Keratinocyte (primary cell): ENCODE measurements at regions not wholly inside any gene's neighbourhood (a gene's known extent, or its start where the extent isn't known, plus 50 kb on each side); places are given as distances from the start of the nearest gene placed in this dataset.

Experiments used
- DNase-seq: peaks from one replicate; pipeline ENCODE4 v3.0.0-alpha.2; 2011; ENCODE audit warnings: low read depth, missing footprints, low spot score
- FAIRE-seq: peaks from 2 replicates; lab custom pipeline; 2011; peaks lifted over from hg19 to GRCh38; lab: Jason Lieb, UNC
- H2AFZ ChIP-seq: 2 replicates; pipeline ENCODE4 v1.6.0; 2012; ENCODE audit warnings: low read length, control low read depth, inconsistent platforms; ENCODE audit not compliant: control insufficient read depth
- H3K27ac ChIP-seq: 2 replicates; pipeline ENCODE4 v1.5.1; 2011; ENCODE audit warnings: low read length; ENCODE audit not compliant: control insufficient read depth, insufficient read depth
- H3K27me3 ChIP-seq: 3 replicates; pipeline ENCODE4 v1.6.0; 2011; ENCODE audit warnings: low read length; ENCODE audit not compliant: control insufficient read depth, insufficient read depth; ENCODE audit errors: extremely low read depth
- H3K36me3 ChIP-seq, 2 experiments: 2 replicates in 1 of 2; 3 replicates in 1 of 2; pipeline ENCODE4 v1.5.1; 2011; ENCODE audit warnings: low read length in 2 of 2, mild to moderate bottlenecking in 1 of 2; ENCODE audit not compliant: control insufficient read depth in 2 of 2, insufficient read depth in 2 of 2; ENCODE audit errors: extremely low read depth in 1 of 2
- H3K4me1 ChIP-seq: 3 replicates; pipeline ENCODE4 v1.5.1; 2011; ENCODE audit warnings: low read length; ENCODE audit not compliant: control insufficient read depth, insufficient read depth; ENCODE audit errors: extremely low read depth
- H3K4me2 ChIP-seq: 3 replicates; pipeline ENCODE4 v1.6.0; 2011; ENCODE audit warnings: low read depth, low read length; ENCODE audit not compliant: control insufficient read depth, insufficient read depth; ENCODE audit errors: extremely low read depth
- H3K4me3 ChIP-seq, 3 experiments: fragments of 200-600 bp in 1 of 3; sonication (generic) in 1 of 3; 2 replicates in 2 of 3; 3 replicates in 1 of 3; pipeline ENCODE4 v1.5.1; 2011 to 2016; ENCODE audit warnings: low read length in 3 of 3, mild to moderate bottlenecking in 3 of 3, control low read depth in 2 of 3, inconsistent platforms in 1 of 3, low read depth in 1 of 3, mixed read lengths in 1 of 3, mixed run types in 1 of 3, moderate library complexity in 1 of 3; ENCODE audit not compliant: control insufficient read depth in 2 of 3, insufficient read depth in 2 of 3; ENCODE audit errors: extremely low read depth in 1 of 3
- H3K79me2 ChIP-seq: 2 replicates; pipeline ENCODE4 v1.6.0; 2012; ENCODE audit warnings: low read length; ENCODE audit not compliant: control insufficient read depth, insufficient read depth
- H3K9ac ChIP-seq: 3 replicates; pipeline ENCODE4 v1.6.0; 2011; ENCODE audit warnings: low read length; ENCODE audit not compliant: control insufficient read depth, insufficient read depth; ENCODE audit errors: extremely low read depth
- H3K9me1 ChIP-seq: 3 replicates; pipeline ENCODE4 v1.6.0; 2011; ENCODE audit warnings: low read length; ENCODE audit not compliant: control insufficient read depth, insufficient read depth; ENCODE audit errors: extremely low read depth
- H3K9me3 ChIP-seq: 2 replicates; pipeline ENCODE4 v1.5.1; 2012; ENCODE audit warnings: low read depth, low read length; ENCODE audit not compliant: control insufficient read depth
- H4K20me1 ChIP-seq: 3 replicates; pipeline ENCODE4 v1.6.0; 2011; ENCODE audit warnings: low read length; ENCODE audit not compliant: control insufficient read depth, insufficient read depth; ENCODE audit errors: extremely low read depth
- CTCF ChIP-seq, 3 experiments: IDR thresholded peaks in 1 of 3; conservative IDR thresholded peaks in 1 of 3; optimal IDR thresholded peaks in 1 of 3; 2 replicates in 2 of 3; 3 replicates in 1 of 3; pipeline versions ENCODE3 to v1.5.1; 2011; ENCODE audit warnings: low read length in 3 of 3, mild to moderate bottlenecking in 3 of 3, moderate library complexity in 2 of 3, control low read depth in 1 of 3, inconsistent platforms in 1 of 3; ENCODE audit not compliant: insufficient read depth in 2 of 3; ENCODE audit errors: extremely low read depth in 1 of 3
- EZH2 ChIP-seq: IDR thresholded peaks from one replicate; pipeline ENCODE4 v1.6.1; 2012; ENCODE audit warnings: inconsistent platforms, mild to moderate bottlenecking, low read length, moderate library complexity
- dilution Hi-C: fragments of 300-500 bp; cut with MboI; formaldehyde crosslinking; loops from one replicate; pipeline ENCODE4 v1.7.0; 2020; ENCODE audit warnings: low sequenced_read_pairs; ENCODE audit not compliant: extremely low pct_ligation_motif_present

GRCh38 chr2:111667001-111667400 lies 217.0 kb downstream of the ANAPC1 start:
- DNase-seq (no peak), FAIRE-seq (no peak)
- H3K4me3 ChIP-seq = no peak overlapping the region
- H3K4me1 ChIP-seq = peaks cover 14% of the 10 kb centered on the region
- dilution Hi-C loops = no loop called here
- no peak overlapping the region for H3K4me2 ChIP-seq
- H3K9me1 ChIP-seq = peaks cover 2% of the 10 kb centered on the region
- TF ChIP-seq CTCF (optimal IDR thresholded peaks at IDR 0.05 in 1 of 3, IDR thresholded peaks at IDR 0.05 in 1 of 3, conservative IDR thresholded peaks at IDR 0.05 in 1 of 3; ENCODE audit: extremely low read depth in 1 of 3, insufficient read depth in 2 of 3, low read length in 3 of 3) = no peak
- no peak for TF ChIP-seq EZH2
- H3K27me3 ChIP-seq = no peaks in the 10 kb centered on the region
- H4K20me1 ChIP-seq = no peaks in the 10 kb centered on the region
- no peak overlapping the region for H3K27ac ChIP-seq
- no peaks in the 10 kb centered on the region for H3K36me3 ChIP-seq
- H3K79me2 ChIP-seq = no peaks in the 10 kb centered on the region
- no peaks in the 10 kb centered on the region for H3K9me3 ChIP-seq
- no peak overlapping the region for H2AFZ ChIP-seq
- no peak overlapping the region for H3K9ac ChIP-seq

GRCh38 chr2:111667542-111668273 lies 216.3 kb downstream of the ANAPC1 start:
- Histone ChIP-seq H3K9me3 (no peaks in the 10 kb centered on the region), H3K4me1 (peaks cover 7% of the 10 kb centered on the region), H3K27me3 (no peaks in the 10 kb centered on the region), H4K20me1 (no peaks in the 10 kb centered on the region), H3K9me1 (peaks cover under 1% of the 10 kb centered on the region), H3K36me3 (no peaks in the 10 kb centered on the region), H2AFZ (no peak overlapping the region), H3K4me2 (no peak overlapping the region), H3K79me2 (no peaks in the 10 kb centered on the region), H3K27ac (no peak overlapping the region), H3K4me3 (no peak overlapping the region), H3K9ac (no peak overlapping the region)
- no peak for TF ChIP-seq EZH2
- peak; percentile 48 to 75 (median 74) for TF ChIP-seq CTCF (optimal IDR thresholded peaks at IDR 0.05 in 1 of 3, IDR thresholded peaks at IDR 0.05 in 1 of 3, conservative IDR thresholded peaks at IDR 0.05 in 1 of 3; ENCODE audit: extremely low read depth in 1 of 3, insufficient read depth in 2 of 3, low read length in 3 of 3)
- FAIRE-seq = peak; percentile 64
- DNase-seq = no peak
- dilution Hi-C loops = no loop called here
